Type B pancreatic cell (in vitro differentiated cells): ENCODE measurements at regions not wholly inside any gene's neighbourhood (a gene's known extent, or its start where the extent isn't known, plus 50 kb on each side); places are given as distances from the start of the nearest gene placed in this dataset.

ENCODE experiments used
- DNase-seq: peaks from one replicate; pipeline ENCODE4 v3.0.0; 2021; ENCODE audit warnings: mixed read lengths; ENCODE audit not compliant: unreplicated experiment; ENCODE audit errors: extremely low spot score
- H3K27ac Mint-ChIP-seq: 2 replicates; pipeline ENCODE4 v1.8.0; 2021; ENCODE audit warnings: mild to moderate bottlenecking, mixed read lengths
- H3K27me3 Mint-ChIP-seq: 2 replicates; pipeline ENCODE4 v1.8.0; 2021; ENCODE audit warnings: mixed read lengths
- H3K36me3 Mint-ChIP-seq: 2 replicates; pipeline ENCODE4 v1.8.0; 2021; ENCODE audit warnings: mixed read lengths
- H3K4me1 Mint-ChIP-seq: one replicate; pipeline ENCODE4 v1.8.0; 2021; ENCODE audit warnings: mixed read lengths; ENCODE audit not compliant: unreplicated experiment
- H3K4me3 Mint-ChIP-seq: 2 replicates; pipeline ENCODE4 v1.8.0; 2021; ENCODE audit warnings: mild to moderate bottlenecking, mixed read lengths
- H3K9me3 Mint-ChIP-seq: 2 replicates; pipeline ENCODE4 v1.8.0; 2021; ENCODE audit warnings: mixed read lengths
- TF ChIP-seq, protein P1 (sequence below): fragments of 200-600 bp; sonication (generic); conservative IDR thresholded peaks from 2 replicates; pipeline ENCODE4 v1.5.0; 2021; ENCODE audit warnings: antibody characterized with exemption, mild to moderate bottlenecking

DNA sequence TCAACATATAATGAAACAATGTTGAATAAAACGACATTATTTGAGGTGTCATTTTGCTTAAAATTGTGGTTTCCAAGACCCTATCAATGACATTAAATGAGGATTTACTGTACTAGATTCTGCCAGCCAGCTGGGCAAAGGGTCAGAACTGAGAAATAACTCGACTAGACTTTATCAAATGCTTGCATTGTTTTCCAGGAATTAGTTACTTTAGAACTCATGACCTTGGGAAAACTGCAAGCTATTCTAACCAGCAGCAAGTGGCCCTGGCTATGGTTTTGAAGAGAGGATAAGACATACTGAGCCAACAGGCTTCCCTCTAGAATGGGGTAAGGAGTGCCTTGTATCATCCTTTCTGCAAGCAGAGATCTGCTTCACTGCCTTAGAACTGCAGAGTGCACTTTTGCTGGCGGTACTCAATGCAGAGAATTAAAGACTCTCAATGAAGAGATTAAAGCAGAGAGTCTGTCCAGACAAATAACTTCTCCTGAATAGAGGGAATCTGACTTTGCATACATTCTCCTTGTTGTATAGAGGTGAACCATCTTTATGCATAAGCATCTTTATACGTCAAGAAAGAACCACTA lies 281.5 kb downstream of the ARL4A start:
- TF ChIP-seq, protein P1, sequence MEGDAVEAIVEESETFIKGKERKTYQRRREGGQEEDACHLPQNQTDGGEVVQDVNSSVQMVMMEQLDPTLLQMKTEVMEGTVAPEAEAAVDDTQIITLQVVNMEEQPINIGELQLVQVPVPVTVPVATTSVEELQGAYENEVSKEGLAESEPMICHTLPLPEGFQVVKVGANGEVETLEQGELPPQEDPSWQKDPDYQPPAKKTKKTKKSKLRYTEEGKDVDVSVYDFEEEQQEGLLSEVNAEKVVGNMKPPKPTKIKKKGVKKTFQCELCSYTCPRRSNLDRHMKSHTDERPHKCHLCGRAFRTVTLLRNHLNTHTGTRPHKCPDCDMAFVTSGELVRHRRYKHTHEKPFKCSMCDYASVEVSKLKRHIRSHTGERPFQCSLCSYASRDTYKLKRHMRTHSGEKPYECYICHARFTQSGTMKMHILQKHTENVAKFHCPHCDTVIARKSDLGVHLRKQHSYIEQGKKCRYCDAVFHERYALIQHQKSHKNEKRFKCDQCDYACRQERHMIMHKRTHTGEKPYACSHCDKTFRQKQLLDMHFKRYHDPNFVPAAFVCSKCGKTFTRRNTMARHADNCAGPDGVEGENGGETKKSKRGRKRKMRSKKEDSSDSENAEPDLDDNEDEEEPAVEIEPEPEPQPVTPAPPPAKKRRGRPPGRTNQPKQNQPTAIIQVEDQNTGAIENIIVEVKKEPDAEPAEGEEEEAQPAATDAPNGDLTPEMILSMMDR = no peak
- Mint-ChIP-seq H3K4me3 (no peak overlapping the region), H3K27me3 (no peaks in the 10 kb centered on the region), H3K36me3 (no peaks in the 10 kb centered on the region), H3K27ac (no peak overlapping the region), H3K9me3 (no peaks in the 10 kb centered on the region), H3K4me1 (peaks cover 5% of the 10 kb centered on the region)
- no peak for DNase-seq

DNA sequence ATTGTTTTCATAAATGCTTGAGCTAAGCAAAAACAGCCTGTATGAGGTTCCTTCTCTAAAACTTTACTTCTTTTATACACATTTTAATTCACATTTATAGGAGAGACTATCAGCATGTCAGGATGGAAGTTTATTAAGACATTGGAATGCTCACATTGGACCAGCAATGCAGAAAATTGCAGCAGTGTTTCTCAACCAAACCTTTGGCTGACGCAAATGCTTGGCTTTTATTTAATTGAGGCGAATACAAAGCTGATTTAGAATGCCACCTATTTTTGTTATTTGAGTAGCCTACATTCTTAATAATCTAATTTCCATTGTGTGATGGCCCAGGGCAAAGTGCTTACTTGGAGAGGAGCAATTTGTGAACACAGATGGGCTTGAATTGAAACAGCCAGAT lies 283.2 kb downstream of the ARL4A start:
- no peak for DNase-seq
- Mint-ChIP-seq H3K36me3 (no peaks in the 10 kb centered on the region), H3K27me3 (no peaks in the 10 kb centered on the region), H3K4me1 (peaks cover 5% of the 10 kb centered on the region), H3K4me3 (no peak overlapping the region), H3K9me3 (peaks cover 7% of the 10 kb centered on the region), H3K27ac (no peak overlapping the region)
- TF ChIP-seq, protein P1 = no peak

DNA sequence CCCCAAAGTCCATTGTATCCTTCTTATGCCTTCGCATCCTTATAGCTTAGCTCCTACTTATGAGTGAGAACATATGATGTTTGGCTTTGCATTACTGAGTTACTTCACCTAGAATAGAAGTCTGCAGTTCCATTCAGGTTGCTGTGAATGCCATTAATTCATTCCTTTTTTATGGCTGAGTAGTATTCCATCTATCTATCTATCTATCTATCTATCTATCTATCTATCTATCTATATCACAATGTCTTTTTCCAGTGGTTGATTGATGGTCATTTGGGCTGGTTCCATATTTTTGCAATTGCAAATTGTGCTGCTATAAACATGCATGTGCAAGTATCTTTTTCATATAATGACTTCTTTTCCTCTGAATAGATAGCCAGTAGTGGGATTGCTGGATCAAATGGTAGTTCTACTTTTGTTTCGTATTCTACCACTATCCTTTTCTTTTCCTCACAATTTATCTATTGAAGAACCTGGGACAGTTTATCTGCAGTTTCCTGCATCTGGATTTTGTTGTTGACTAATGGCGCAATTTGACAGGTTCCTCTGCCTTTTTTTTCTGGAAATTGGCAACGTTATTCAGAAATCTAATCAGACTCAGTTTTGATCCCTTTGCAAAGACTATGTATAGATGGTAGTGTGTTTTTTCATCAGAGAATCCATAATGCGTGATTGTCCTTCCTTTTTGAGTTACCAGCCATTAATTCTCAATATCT lies 287.2 kb downstream of the ARL4A start:
- Mint-ChIP-seq H3K9me3 (peaks cover 7% of the 10 kb centered on the region), H3K4me3 (no peak overlapping the region), H3K27me3 (no peaks in the 10 kb centered on the region), H3K27ac (no peak overlapping the region), H3K36me3 (no peaks in the 10 kb centered on the region), H3K4me1 (no peaks in the 10 kb centered on the region)
- no peak for DNase-seq
- TF ChIP-seq, protein P1 = no peak

DNA sequence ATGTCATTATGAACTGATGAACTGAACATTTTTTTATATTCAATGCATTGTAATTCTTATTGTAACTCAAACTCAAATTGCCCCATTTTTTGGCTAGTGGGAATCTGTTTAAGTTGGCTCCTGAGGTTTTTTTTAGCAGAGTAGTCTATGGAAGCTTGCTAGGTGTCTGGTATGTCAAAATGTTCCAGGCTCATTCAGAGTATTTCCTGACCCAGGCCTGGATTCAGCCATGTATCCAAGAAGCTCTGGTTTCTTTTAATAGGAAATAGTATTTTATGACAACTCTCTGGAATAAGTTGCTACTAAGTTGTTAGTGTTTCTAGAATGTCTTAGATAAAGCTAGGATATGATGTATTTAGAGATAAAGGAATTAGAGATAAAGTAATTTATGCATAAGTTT lies 288.0 kb downstream of the ARL4A start:
- TF ChIP-seq, protein P1 = no peak
- H3K27me3 Mint-ChIP-seq = no peaks in the 10 kb centered on the region
- no peak overlapping the region for H3K27ac Mint-ChIP-seq
- H3K9me3 Mint-ChIP-seq = peaks cover 7% of the 10 kb centered on the region
- no peak overlapping the region for H3K4me3 Mint-ChIP-seq
- DNase-seq = no peak
- no peaks in the 10 kb centered on the region for H3K36me3 Mint-ChIP-seq
- no peaks in the 10 kb centered on the region for H3K4me1 Mint-ChIP-seq

DNA sequence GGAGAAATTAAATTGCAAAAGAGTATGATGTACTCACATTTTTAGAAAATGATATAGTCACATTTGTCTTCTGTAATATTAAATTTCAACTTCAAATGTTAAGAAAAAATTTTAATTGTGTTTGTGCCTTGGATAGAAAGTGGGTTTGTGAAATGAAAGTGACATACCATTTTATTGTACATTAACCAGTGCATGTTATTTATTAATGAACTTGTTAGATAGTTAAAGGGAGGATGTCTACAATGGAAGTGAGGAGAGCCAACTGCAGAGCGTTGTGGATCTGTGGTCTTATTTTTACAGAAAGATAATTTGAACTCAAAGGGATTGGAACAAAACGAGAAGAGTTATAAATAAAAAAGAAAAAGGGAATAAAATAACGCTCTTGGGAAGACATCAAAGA lies 291.7 kb downstream of the ARL4A start:
- Mint-ChIP-seq H3K27me3 (no peaks in the 10 kb centered on the region), H3K9me3 (peaks cover 7% of the 10 kb centered on the region), H3K27ac (no peak overlapping the region), H3K4me1 (no peaks in the 10 kb centered on the region), H3K4me3 (no peak overlapping the region), H3K36me3 (no peaks in the 10 kb centered on the region)
- TF ChIP-seq, protein P1 = no peak
- no peak for DNase-seq
